SKM-1 (cell line): ENCODE measurements at regions not wholly inside any gene's neighbourhood (a gene's known extent, or its start where the extent isn't known, plus 50 kb on each side); places are given as distances from the start of the nearest gene placed in this dataset.
"Not testable (repeated sequence)": the region's sequence is repeated elsewhere in the genome, so short reads cannot be mapped to it uniquely, and the experiment has no call there.

Source experiments
- DNase-seq: peaks from one replicate; lab custom pipeline; 2025; ENCODE audit not compliant: unreplicated experiment; lab: John Stamatoyannopoulos, UW

DNA sequence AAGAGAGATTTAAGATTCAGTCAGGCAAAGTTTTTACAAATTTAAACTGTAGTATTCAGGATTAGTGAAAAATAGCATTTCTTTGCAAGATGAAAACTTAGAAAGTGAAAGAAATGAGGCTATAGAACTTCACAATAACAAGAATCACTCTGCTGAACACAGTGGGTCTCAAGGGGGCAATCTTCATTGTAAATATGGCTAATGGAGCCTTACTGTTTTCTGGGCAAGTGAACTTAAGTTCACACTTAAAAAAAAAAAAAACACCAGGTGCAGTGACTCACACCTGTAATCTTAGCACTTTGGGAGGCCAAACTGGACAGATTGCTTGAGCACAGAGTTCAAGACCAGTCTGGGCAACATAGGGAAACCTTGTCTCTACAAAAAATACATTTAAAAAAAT is 175.9 kb upstream of the SNX2 start:
- DNase-seq: no peak

DNA sequence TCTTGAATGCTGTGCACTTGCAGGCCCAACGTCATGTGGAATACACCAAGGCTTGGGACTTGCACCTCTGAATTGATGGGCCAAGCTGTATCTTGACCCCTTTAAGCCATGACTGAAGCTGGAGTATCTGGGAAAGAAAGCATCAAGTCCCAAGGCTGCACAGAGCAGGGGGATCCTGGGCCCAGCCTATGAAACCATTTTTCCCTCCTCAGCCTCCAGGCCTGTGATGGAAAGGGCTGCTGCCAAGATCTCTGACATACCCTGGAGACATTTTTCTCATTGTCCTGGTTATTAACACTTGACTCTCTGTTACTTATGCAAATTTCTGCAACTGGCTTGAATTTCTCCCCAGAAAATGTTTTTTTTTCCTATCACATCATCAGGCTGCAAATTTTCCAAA is 174.0 kb upstream of the SNX2 start:
- no peak for DNase-seq

DNA sequence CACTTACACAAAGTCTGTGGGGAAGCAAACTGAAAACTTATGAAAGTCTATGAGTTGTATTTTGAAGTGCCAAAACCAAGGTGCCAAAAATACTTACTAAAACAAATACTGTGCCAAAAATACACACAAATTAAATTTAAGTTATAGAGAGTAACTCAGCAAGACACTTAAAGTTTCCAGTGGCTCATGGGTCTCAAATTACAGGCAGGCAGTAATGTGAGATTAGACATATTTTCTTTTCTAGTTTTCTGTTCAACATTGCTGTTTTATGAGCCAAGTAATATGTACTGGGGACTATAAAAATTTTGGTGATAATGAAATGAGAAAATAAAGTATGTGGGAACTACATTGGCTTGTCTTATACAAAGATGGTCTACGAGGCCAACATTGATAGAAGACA is 172.2 kb upstream of the SNX2 start:
- no peak for DNase-seq

DNA sequence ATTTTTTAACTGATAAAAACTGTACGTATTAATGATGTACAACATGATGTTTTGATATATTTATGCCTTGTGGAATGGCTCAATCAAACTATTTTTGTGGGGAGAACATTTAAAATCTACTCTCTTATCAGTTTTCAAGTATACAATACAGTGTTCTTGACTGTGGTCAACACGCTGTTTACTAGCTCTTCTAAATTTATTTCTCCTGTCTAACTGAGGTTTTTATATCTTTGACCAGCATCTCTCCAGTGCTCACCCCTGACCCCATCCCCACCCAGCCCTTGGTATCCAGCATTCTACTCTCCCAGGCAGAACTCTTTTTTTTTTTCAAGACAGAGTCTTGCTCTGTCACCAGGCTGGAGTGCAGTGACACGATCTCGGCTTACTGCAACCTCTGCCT is 169.6 kb upstream of the SNX2 start:
- DNase-seq: no peak

DNA sequence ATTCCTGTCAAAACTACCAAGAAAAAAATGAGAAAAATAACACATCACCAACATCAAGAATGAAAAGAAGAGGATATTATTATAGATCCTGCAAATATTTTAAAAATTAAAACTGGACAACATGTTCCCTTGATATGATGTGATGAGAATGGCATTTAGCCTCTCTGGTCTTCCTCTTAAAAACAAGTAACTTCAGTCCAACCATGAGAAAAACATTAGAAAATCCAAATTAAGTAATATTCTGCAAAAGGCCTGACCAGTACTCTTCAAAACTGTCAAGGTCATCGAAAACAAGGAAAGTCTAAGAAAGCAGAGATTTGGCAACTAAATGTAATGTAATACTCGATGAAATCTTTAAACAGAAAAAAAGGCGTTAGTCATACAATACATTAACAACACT is 167.1 kb upstream of the SNX2 start:
- no peak for DNase-seq

DNA sequence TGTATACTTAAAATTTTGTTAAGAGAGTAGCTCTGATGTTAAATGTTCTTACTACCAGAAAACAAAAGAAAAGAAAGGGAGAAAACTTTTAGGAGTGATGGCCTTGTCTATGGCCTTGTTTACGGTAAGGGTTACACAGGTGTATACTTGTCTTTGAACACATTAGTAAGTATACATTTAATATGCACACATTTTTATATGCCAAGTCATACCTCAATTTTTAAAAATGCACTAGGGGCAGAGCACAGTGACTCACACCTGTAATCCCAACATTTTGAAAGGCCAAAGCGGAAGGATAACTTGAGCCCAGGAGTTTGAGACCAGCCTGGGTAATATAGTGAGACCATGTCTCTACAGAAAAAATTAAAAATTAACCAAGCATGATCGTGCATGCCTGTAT is 166.7 kb upstream of the SNX2 start:
- DNase-seq: no peak

DNA sequence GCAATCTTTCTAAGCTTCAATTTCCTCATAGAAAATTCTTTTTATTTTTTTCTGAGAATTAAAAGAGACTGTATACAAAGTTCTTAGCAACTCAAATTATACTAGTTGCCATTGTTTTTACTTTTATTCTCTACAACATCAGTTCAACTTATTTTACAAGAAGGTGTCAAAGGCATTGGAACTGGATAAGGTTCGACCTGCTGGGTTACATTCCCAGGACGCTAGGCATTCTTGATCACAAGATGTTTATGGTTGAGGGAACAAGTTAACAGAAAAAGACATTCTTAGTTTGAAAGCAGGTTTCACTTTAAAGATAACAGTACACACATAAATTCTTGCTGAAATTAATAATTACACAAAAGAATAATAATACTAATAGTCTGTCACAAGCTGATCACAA is 163.5 kb upstream of the SNX2 start:
- no peak for DNase-seq

DNA sequence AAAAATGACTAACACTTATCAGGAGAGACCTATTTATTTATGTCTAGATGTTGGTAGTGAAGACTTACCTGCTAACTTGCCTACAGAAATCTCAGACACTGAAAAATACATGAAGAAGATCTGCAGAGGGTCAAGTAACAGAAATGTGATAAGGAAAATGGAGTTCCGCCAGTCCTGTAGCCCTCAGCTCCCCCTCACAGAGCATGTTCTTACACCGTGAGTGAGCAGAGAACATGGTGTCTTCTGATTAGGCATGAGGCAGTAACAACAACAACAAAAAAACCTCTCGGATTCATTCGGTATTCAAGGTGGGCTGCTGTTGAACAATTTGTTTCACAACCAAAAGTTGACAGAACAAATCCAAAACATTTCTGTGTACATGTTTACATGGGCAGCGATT is 162.0 kb upstream of the SNX2 start:
- no peak for DNase-seq

DNA sequence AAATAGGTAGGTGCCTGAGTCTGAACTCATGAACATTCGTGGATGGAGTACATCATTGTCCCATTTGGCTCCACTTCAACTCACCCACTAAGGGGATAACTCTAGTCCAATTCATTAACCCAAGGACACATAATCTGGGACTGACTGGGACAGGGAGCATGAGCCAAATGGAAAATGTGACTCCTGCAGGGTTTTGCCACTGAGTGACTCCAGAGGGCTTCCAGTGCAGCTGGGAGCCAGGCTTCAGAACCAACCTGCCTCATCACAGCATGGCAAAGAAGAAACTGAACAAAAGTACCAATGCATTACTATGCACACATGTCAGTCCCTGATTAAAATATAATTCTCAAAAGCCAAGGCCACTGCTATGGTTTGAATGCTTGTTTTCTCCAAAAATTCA is 159.7 kb upstream of the SNX2 start:
- no peak for DNase-seq

DNA sequence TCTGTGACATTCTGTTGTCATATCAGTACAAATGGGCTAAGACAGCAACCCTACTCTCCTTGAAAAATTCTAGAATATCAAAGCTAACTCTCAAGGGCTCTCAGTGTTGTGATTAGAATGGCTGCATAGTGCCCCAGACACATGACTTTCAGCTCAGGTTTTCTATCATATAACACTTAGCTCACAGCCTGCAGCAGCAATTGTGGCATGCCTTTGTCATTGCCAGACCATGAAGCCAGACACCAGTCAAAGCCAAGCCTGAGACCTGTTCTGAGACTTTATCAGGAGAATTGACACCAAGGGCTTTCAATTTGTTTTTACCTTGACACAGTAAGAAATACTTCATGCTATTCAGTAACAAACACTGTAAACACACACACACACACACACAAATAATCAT is 159.0 kb upstream of the SNX2 start:
- no peak for DNase-seq

DNA sequence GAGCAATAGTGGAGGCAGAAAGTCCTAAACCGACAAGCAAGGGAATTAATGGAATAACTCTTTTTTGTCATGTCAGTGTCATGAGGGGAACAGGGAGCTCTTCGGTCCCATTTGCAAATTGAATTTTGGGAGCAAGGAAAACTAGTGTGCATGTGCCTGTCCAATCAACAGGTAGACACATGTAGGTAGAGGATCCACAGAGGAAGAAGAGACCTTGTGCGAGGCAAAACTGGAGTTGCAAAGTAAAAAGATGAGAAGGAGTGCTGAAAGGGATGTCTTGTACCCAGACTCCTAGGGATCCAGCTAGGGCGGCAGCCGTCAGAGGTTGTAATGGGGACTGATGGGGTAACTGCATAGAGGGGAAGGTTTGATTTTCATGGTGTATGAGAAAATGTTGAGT is 156.8 kb upstream of the SNX2 start:
- not testable (repeated sequence) for DNase-seq

DNA sequence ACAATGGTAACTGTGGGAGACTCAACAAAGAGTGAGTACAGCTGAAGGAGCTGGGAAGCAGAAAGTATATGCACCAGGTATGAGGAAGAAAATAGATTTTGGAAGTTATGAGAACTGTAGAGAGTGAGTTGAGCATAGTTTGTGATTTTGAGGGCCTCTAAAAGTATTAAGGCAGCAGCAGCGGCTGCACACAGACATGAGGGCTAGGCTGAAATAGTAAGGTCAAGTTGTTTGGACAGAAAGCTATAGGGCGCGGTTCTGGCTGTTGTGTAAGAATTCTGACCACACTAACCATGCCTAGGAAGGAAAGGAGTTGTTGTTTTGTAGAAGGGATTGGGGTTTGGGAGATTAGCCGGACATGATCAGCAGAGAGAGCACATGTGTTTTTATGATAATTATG is 154.1 kb upstream of the SNX2 start:
- not testable (repeated sequence) for DNase-seq

DNA sequence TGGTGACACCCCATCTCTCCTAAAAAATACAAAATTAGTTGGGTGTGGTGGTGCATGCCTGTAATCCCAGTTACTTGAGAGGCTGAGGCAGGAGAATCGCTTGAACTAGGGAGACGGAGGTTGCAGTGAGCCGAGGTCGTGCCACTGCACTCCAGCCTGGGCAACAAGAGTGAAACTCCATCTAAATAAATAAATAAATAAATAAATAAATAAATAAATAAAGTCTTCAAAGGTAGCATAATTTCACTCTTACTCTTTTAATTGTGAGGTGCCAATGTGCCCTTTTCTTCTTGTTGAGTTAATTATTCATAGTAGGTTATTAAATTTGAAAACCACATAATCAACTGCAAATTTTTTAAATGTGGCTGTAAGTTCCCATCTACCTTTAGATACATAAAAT is 146.2 kb upstream of the SNX2 start:
- not testable (repeated sequence) for DNase-seq

DNA sequence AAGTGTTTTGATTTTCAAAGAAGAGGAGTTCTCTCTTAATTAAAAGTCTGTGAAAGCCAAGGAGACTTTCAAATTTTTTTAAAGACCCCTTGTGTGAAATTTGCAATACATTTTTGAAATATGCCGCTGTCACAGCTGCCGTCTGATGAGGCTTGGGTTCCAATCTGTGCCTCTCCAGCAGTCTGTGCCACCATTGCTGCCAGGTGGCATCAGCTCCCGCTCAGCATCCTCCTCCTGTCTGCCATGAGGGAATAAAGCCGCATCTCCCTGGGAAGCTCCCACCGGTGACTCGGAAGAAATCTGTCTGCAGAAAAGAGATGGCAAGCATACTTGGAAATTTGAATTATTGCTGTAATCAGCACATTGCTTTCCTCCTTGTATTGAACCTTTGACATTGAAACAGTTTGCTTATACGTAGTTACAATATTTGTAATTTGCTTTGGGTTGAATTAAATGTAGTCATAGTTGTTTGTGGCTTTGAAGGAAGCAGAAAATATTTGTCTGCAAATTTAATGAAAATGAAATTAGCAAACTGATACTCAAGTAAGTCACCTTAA is 145.7 kb upstream of the SNX2 start:
- no peak for DNase-seq

DNA sequence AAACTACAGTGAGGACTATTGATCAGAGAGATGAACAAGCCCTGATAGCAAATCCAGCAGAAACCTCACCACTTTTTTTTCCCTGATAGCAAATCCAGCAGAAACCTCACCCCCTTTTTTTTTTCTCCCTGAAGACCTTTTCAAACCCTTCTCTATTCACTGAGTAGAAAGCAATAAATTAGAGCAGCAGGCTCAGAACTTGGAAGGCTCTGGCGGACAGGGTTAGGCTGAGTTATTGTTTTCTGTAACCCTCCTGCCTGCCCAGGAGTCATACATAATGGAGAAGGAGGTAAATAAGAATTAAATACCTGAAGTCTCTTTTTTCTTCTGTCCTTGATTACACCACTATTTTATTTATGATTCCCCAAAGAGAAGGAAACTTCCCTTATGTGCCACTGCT is 136.3 kb upstream of the SNX2 start:
- no peak for DNase-seq

DNA sequence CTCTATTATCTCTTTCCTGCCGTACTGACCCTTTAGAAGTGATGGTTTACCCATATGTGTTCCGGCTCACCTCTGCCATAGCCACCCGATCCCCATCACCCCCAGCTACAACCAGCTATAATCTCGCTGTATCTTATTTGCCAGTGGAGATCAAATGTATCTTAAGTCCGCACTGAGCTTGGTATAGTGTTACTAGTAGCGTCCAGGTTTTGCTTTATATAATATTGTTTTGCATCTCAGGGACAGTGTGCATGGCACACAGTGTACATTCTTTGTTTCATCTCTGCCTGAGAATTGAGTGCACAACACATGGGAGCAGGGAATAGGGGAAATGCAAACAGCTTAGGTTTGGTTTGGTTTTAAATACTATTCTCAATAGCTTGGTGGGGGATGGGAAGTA is 135.8 kb upstream of the SNX2 start:
- no peak for DNase-seq

DNA sequence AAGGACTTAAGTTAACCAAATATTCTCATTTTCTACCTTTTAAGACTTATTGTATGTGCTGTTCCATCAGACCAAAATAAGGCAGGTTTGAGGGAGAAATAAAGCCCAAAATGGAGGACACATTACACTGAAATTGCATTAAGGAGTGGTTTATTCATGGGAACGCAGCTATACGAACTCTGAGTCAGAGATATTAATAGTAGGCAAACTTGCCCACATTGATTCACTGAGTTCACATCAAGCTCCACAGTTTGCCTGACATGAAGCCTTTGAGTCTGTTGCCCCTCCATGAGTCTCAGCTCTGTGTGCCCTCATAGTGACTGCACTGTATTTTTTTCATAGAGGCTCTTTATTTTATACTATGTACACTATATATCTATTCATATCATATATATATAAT is 135.0 kb upstream of the SNX2 start:
- DNase-seq: no peak

DNA sequence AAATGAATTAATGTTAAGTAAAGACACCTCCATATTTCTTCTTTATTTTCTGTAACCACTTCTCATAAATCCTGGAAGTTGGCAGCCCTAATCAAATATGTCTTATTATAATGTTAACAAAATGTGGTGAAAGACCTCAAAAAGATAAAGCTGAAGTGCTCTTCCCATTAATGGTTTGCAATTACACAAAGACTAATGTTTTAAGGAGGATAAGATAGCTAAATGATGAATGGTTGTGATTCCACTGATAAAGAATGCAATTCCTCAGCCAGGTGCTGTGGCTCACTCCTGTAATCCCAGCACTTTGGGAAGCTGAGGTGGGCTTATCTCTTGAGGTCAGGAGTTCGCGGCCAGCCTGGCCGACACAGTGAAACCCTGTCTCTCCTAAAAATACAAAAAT is 125.8 kb upstream of the SNX2 start:
- no peak for DNase-seq

DNA sequence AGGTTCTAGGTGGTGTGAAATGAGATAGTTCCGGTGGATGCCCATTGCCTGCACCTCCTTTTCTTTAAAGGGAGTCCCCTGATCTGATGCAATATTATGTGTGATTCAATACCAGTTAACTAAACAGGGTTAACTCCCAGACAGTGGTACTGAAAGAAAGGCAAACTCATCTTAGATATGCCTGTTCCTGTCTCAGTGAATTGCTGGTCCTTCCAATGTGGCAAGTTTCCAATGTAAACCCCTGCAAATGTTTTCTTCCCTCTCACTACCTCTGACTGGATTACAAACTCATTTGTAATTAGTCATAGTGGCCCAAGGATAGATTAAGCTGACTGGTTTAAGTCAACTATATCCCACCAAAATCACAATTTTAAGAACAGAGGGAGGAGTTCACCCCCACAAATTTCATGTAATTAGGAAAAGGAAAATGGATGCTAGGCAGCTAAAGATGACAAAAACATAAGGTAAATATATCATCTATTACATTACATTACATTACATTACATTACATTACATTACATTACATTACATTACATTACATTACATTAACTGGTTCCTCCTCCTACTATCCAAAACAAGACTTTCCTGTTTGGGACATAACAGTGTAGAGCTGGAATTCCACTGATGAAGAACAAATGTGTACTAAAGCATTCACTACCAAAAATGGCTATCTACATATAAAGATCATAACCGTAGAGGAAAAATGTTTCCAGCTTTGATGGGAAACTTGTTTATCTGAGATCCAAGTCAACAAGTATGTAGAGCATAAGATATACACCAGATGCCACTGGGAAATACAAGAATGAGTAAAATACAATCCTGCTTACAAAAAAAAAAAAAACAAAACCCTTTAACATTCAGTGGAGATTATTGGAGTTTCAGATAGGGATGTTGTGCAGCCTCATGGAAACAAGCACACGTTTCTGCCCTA is 121.5 kb upstream of the SNX2 start:
- DNase-seq: no peak

DNA sequence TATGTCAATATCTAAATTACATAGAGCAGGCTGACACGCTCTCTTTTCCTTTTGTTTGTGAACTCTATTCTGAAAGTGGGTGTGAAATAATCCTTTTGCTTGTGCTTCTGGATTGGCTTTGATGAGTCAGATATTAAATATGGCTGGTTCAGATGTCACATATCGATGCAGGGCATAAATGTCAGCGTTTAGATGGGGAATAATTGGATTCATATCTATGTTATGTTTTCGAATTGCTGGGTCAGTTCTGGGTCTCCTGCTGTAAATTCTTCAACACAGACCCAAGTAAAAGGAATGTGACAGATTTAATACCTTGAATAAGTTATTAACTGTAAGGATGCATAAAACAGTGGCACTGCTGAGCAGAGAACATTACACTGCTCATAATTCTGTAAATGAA is 118.7 kb upstream of the SNX2 start:
- DNase-seq: no peak

DNA sequence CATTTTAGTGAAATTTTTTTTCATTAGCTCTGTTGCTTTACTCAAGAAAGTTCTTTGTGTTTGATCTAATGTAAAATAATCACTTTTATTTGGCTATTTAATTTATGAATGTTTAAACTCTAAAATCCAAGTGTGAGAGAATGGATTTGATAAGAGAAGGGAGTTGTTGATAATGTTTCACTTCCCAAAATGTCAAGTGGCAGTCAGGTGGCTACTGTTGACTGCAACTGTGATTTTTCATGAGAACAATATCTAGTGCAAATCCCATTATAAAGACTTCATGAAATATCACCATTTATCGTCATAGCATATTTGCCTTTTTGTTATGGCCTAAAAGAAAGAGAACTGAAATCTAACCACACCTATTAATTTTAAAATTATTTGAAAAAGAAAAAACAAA is 118.3 kb upstream of the SNX2 start:
- DNase-seq: no peak

DNA sequence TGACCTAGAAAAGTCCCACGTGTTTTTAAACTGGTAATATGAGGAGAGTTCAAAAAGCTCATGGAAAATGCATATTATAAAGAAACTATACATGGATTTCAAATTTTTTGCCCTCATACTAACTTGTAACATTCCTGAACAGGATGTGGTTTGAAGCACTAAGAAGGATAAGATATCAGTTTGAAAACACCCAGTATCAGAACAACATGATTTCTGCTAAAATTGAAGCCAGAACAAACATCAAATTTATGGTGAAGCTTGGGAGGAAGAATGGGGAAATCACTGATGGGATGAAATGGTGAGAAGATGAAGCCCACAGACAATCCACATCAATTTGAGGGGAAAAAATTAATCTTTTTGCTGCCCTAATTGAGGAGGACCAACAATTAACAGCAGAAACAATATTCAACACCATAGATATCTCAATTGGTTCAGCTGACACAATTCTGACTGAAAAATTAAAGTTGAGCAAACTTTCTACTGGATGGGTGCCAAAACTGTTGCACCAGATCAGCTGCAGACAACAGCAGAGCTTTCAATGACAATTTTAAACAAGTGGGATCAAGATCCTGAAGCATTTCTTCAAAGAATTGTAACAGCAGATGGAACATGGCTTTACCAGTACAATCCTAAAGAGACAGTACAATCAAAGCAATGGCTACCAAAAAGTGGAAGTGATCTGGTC is 113.2 kb upstream of the SNX2 start:
- no peak for DNase-seq
